ENCODE measurements at regions not wholly inside any gene's neighbourhood (a gene's known extent, or its start where the extent isn't known, plus 50 kb on each side); places are given as distances from the start of the nearest gene placed in this dataset.

DNA sequence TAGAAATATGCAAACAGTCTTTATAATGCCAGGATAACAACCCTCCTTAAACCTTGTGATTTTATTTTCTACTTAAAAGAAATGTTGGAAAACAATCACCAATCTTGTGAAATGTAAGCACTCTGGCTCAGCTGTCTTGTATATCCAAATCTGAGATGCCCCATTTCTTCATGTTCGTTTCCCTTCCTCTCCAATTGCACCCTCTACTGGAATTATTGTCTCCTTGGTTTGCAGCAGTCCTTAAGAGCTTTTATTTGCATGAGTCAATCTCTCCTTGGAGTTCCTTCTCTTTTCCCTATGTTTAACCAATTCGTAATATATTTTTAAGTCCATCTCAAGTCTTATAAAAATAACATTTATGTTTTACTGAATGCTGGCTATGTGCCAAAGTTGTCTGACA, 362.0 kb upstream of the CDH10 start:
- Histone ChIP-seq H4K20me1 (ENCODE audit: low read depth, low read length) (no peaks in the 10 kb centered on the region), H3F3A (ENCODE audit: insufficient read depth) (no peaks in the 10 kb centered on the region), H2AFZ (ENCODE audit: low read depth, low read length, severe bottlenecking) (peak overlapping the region; percentile 71), H3K79me2 (ENCODE audit: insufficient read depth, low read length) (no peaks in the 10 kb centered on the region), H3K27ac (ENCODE audit: low read depth, low read length) (no peak overlapping the region), H3K4me3 (ENCODE audit: insufficient read depth, low read length, poor library complexity, severe bottlenecking) (no peak overlapping the region), H3K4me2 (ENCODE audit: low read depth, low read length, poor library complexity, severe bottlenecking) (no peak overlapping the region), H3K36me3 (ENCODE audit: low read length) (no peaks in the 10 kb centered on the region), H3K9me3 (ENCODE audit: insufficient read depth, low read length) (no peaks in the 10 kb centered on the region), H3K9ac (ENCODE audit: low read length) (no peak overlapping the region), H3K27me3 (ENCODE audit: low read length) (no peaks in the 10 kb centered on the region), H3K9me2 (replicated peaks; ENCODE audit: insufficient read depth, low read length) (no peaks in the 10 kb centered on the region)
- TF ChIP-seq, protein P1, sequence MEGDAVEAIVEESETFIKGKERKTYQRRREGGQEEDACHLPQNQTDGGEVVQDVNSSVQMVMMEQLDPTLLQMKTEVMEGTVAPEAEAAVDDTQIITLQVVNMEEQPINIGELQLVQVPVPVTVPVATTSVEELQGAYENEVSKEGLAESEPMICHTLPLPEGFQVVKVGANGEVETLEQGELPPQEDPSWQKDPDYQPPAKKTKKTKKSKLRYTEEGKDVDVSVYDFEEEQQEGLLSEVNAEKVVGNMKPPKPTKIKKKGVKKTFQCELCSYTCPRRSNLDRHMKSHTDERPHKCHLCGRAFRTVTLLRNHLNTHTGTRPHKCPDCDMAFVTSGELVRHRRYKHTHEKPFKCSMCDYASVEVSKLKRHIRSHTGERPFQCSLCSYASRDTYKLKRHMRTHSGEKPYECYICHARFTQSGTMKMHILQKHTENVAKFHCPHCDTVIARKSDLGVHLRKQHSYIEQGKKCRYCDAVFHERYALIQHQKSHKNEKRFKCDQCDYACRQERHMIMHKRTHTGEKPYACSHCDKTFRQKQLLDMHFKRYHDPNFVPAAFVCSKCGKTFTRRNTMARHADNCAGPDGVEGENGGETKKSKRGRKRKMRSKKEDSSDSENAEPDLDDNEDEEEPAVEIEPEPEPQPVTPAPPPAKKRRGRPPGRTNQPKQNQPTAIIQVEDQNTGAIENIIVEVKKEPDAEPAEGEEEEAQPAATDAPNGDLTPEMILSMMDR (IDR thresholded peaks at IDR 0.05; ENCODE audit: insufficient read depth, low read length, poor library complexity, severe bottlenecking), result peak; percentile 41
- TF ChIP-seq EZH2phosphoT487 (conservative IDR thresholded peaks at IDR 0.05; ENCODE audit: low read length), result no peak

DNA sequence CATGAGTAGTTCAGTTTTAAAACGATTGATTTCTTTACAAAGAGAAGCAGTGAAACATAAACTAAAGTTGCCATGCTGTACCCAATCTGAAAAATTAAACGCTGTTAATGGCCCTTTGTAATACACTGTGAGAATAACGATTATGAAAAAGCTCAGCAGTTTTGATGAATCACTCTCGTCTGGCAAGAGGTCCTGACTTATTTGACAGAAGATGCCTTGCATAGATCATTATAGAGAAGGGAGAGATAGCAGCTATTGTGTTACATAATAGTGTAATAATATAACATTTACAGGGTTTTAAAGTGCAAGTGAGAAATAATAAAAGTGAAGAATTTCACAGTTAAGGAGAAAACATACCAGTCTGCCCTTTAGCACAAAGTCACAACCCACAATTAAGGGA, 361.5 kb upstream of the CDH10 start:
- TF ChIP-seq, protein P1 (IDR thresholded peaks at IDR 0.05; ENCODE audit: insufficient read depth, low read length, poor library complexity, severe bottlenecking), result no peak
- TF ChIP-seq EZH2phosphoT487 (conservative IDR thresholded peaks at IDR 0.05; ENCODE audit: low read length), result no peak
- Histone ChIP-seq H3K36me3 (ENCODE audit: low read length) (no peaks in the 10 kb centered on the region), H3K4me3 (ENCODE audit: insufficient read depth, low read length, poor library complexity, severe bottlenecking) (no peak overlapping the region), H4K20me1 (ENCODE audit: low read depth, low read length) (no peaks in the 10 kb centered on the region), H3F3A (ENCODE audit: insufficient read depth) (no peaks in the 10 kb centered on the region), H3K79me2 (ENCODE audit: insufficient read depth, low read length) (no peaks in the 10 kb centered on the region), H2AFZ (ENCODE audit: low read depth, low read length, severe bottlenecking) (peak overlapping the region; percentile 71), H3K27ac (ENCODE audit: low read depth, low read length) (no peak overlapping the region), H3K27me3 (ENCODE audit: low read length) (no peaks in the 10 kb centered on the region), H3K4me2 (ENCODE audit: low read depth, low read length, poor library complexity, severe bottlenecking) (no peak overlapping the region), H3K9me2 (replicated peaks; ENCODE audit: insufficient read depth, low read length) (no peaks in the 10 kb centered on the region), H3K9me3 (ENCODE audit: insufficient read depth, low read length) (no peaks in the 10 kb centered on the region), H3K9ac (ENCODE audit: low read length) (no peak overlapping the region)

DNA sequence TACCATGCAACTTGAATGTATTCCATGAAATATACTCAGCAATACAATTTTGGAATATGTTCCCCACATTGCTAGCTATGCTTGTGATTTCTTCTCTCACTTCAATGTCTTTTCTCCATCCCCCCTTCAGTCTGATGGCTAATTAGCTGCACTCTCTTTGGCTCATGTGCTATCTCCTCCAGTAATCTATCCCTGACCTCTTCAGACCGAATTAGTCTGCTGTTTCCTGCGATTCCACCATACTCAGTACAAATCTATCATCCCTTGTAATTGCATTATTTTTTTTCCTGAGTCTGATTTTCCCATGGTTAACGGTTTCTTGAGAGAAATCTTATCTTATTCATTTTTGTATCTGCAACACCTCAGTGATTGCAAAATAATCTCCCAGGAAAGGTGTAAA, 360.7 kb upstream of the CDH10 start:
- Histone ChIP-seq H3K9me2 (replicated peaks; ENCODE audit: insufficient read depth, low read length) (no peaks in the 10 kb centered on the region), H2AFZ (ENCODE audit: low read depth, low read length, severe bottlenecking) (no peak overlapping the region), H3K4me2 (ENCODE audit: low read depth, low read length, poor library complexity, severe bottlenecking) (no peak overlapping the region), H3K27me3 (ENCODE audit: low read length) (no peaks in the 10 kb centered on the region), H3K9me3 (ENCODE audit: insufficient read depth, low read length) (no peaks in the 10 kb centered on the region), H3K9ac (ENCODE audit: low read length) (no peak overlapping the region), H3F3A (ENCODE audit: insufficient read depth) (no peaks in the 10 kb centered on the region), H3K27ac (ENCODE audit: low read depth, low read length) (no peak overlapping the region), H3K79me2 (ENCODE audit: insufficient read depth, low read length) (no peaks in the 10 kb centered on the region), H3K36me3 (ENCODE audit: low read length) (no peaks in the 10 kb centered on the region), H3K4me3 (ENCODE audit: insufficient read depth, low read length, poor library complexity, severe bottlenecking) (no peak overlapping the region), H4K20me1 (ENCODE audit: low read depth, low read length) (no peaks in the 10 kb centered on the region)
- TF ChIP-seq, protein P1 (IDR thresholded peaks at IDR 0.05; ENCODE audit: insufficient read depth, low read length, poor library complexity, severe bottlenecking), result no peak
- TF ChIP-seq EZH2phosphoT487 (conservative IDR thresholded peaks at IDR 0.05; ENCODE audit: low read length), result no peak

Data from SU-DHL-6 (cell line).